Subcutaneous abdominal adipose tissue (tissue), 5 donors: ENCODE measurements at regions not wholly inside any gene's neighbourhood (a gene's known extent, or its start where the extent isn't known, plus 50 kb on each side); places are given as distances from the start of the nearest gene placed in this dataset.
A peak's percentile ranks its signal among the peaks of the same experiment; 100 is the strongest.
"Not testable (repeated sequence)": the region's sequence is repeated elsewhere in the genome, so short reads cannot be mapped to it uniquely, and the experiment has no call there.

Source experiments
- H3K27ac ChIP-seq: one replicate; pipeline ENCODE4 v1.7.0; 2013; ENCODE audit warnings: low read depth, mild to moderate bottlenecking, inconsistent platforms, low read length, moderate library complexity
- H3K27me3 ChIP-seq, 5 donors: one replicate each; pipeline ENCODE4 v1.7.0; 2013; ENCODE audit warnings: low read length in 5 of 5, inconsistent platforms in 1 of 5; ENCODE audit not compliant: control insufficient read depth in 5 of 5, insufficient read depth in 4 of 5
- H3K36me3 ChIP-seq, 5 donors: one replicate each; pipeline ENCODE4 v1.7.0; 2013; ENCODE audit warnings: low read length in 5 of 5; ENCODE audit not compliant: control insufficient read depth in 5 of 5, insufficient read depth in 5 of 5
- H3K4me1 ChIP-seq, 5 donors: one replicate each; pipeline ENCODE4 v1.7.0; 2013; ENCODE audit warnings: low read length in 5 of 5, mild to moderate bottlenecking in 3 of 5, moderate library complexity in 1 of 5; ENCODE audit not compliant: control insufficient read depth in 5 of 5, insufficient read depth in 5 of 5
- H3K4me3 ChIP-seq, 5 donors: one replicate each; pipeline ENCODE4 v1.7.0; 2013; ENCODE audit warnings: low read length in 5 of 5, low read depth in 1 of 5
- H3K9ac ChIP-seq, 5 donors: one replicate each; pipeline ENCODE4 v1.7.0; 2013; ENCODE audit warnings: low read length in 5 of 5, mild to moderate bottlenecking in 4 of 5, moderate library complexity in 3 of 5
- H3K9me3 ChIP-seq, 5 donors: one replicate each; pipeline ENCODE4 v1.7.0; 2013; ENCODE audit warnings: low read length in 5 of 5; ENCODE audit not compliant: control insufficient read depth in 5 of 5
- donor health status: healthy.
- donor health status: healthy.
- donor health status: healthy.
- donor health status: healthy.
- donor health status: healthy.

DNA sequence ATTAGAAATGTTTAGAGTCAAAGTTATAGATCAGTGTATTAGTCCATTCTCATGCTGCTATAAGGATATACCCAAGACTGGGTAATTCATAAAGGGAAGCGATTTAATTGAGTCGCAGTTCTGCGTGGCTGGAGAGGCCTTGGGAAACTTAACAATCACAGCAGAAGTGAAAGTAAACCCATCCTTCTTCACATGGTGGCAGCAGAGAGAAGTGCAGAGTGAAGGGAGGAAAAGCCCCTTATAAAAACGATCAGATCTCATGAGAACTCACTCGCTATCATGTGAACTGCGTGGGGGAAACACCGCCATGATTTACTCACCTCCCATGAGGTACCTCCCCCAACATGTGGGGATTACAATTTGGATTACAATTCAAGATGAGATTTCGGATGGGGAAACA is 871.5 kb downstream of the DIPK2A start:
- H3K4me1 ChIP-seq = peaks cover 0 to 2% (median 0%) of the 10 kb centered on the region in 5 donors
- H3K36me3 ChIP-seq = no peaks in the 10 kb centered on the region
- no peak overlapping the region for H3K4me3 ChIP-seq
- peaks cover 0 to 4% (median 3%) of the 10 kb centered on the region in 5 donors for H3K9me3 ChIP-seq
- H3K27ac ChIP-seq = no peak overlapping the region
- no peaks in the 10 kb centered on the region for H3K27me3 ChIP-seq
- no peak overlapping the region for H3K9ac ChIP-seq

- Histone ChIP-seq H3K27me3 (no peaks in the 10 kb centered on the region), H3K4me1 (no peaks in the 10 kb centered on the region), H3K9ac (no peak overlapping the region), H3K36me3 (no peaks in the 10 kb centered on the region), H3K27ac (no peak overlapping the region), H3K9me3 (no peaks in the 10 kb centered on the region), H3K4me3 (no peak overlapping the region)
These were observed 881.4 kb downstream of the DIPK2A start for GRCh38 chr3:144852999-144853398.

DNA sequence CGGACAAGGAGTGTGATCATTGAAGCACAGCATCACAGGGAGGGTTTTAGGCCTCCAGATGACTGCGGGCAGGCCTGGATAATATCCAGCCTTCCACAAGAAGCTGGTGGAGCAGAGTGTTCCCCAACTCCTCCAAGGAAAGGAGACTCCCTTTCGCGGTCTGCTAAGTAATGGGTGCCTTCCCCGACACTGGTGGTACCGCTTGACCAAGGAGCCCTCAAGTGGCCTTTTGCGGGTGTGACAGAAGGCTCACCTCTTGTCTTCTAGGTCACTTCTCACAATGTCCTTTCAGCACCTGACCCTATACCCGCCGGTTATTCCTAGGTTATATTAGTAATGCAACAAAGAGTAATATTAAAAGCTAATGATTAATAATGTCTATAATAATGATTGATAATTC is 882.4 kb downstream of the DIPK2A start:
- H3K4me1 ChIP-seq, H3K4me3 ChIP-seq, H3K9ac ChIP-seq, H3K9me3 ChIP-seq, H3K27me3 ChIP-seq, H3K36me3 ChIP-seq, H3K27ac ChIP-seq: not testable (repeated sequence)

- H3K36me3 ChIP-seq = no peaks in the 10 kb centered on the region
- no peaks in the 10 kb centered on the region for H3K9me3 ChIP-seq
- peaks cover 0 to 5% (median 0%) of the 10 kb centered on the region in 5 donors for H3K4me1 ChIP-seq
- H3K27me3 ChIP-seq = no peaks in the 10 kb centered on the region
- H3K4me3 ChIP-seq = no peak overlapping the region
- H3K9ac ChIP-seq = no peak overlapping the region
- H3K27ac ChIP-seq = no peak overlapping the region
These were observed 887.5 kb downstream of the DIPK2A start for GRCh38 chr3:144859161-144859560.

DNA sequence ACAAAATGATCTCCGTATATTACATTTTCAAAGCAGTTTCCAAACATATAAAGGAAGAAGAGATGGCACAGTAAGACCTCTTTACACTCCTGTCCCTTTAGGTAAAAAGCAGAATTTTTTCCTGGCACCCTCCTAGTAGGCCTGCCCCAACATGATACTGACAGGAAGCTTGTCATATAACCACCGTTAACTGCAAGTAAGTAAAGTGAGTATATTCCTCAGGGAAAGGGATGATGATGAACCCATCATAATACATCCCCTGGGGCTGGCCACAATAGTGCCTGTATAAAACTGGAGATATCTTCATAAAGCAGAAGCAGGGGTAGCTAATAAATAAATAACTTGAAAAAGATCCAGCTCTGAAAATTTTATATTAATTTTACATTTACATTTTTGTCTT is 893.0 kb downstream of the DIPK2A start:
- no peak overlapping the region for H3K27ac ChIP-seq
- no peaks in the 10 kb centered on the region for H3K9me3 ChIP-seq
- no peaks in the 10 kb centered on the region for H3K36me3 ChIP-seq
- H3K4me1 ChIP-seq = peaks cover 0 to 37% (median 27%) of the 10 kb centered on the region in 5 donors
- peak overlapping the region in 1 of 5 donors; percentile 11 for H3K9ac ChIP-seq
- H3K4me3 ChIP-seq = no peak overlapping the region
- no peaks in the 10 kb centered on the region for H3K27me3 ChIP-seq

GRCh38 chr3:144865948-144866347 is 894.3 kb downstream of the DIPK2A start:
- no peaks in the 10 kb centered on the region for H3K27me3 ChIP-seq
- H3K36me3 ChIP-seq = no peaks in the 10 kb centered on the region
- no peak overlapping the region for H3K27ac ChIP-seq
- no peaks in the 10 kb centered on the region for H3K9me3 ChIP-seq
- H3K4me1 ChIP-seq = peaks cover 0 to 37% (median 27%) of the 10 kb centered on the region in 5 donors
- H3K9ac ChIP-seq = no peak overlapping the region
- no peak overlapping the region for H3K4me3 ChIP-seq

DNA sequence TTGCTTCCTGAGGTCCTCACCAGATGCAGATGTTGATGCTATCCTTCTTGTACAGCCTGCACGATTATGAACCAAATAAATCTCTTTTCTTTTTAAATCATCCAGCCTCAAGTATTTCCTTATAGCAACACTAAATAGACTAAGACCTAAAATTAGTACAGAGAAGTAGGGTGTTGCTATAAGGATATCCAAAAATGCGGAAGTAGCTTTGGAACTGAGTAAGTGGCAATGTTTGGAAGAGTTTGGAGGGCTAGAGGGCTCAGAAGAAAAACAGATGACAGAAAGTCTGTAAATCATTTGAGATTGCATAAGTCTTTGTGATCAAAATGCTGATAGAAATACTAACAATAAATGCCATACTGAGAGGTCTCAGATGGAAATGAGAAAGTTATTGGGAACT is 894.9 kb downstream of the DIPK2A start:
- Histone ChIP-seq H3K27ac (no peak overlapping the region), H3K27me3 (no peaks in the 10 kb centered on the region), H3K36me3 (no peaks in the 10 kb centered on the region), H3K4me3 (no peak overlapping the region), H3K9ac (no peak overlapping the region), H3K4me1 (peaks cover 0 to 34% (median 27%) of the 10 kb centered on the region in 5 donors), H3K9me3 (no peaks in the 10 kb centered on the region)

- no peaks in the 10 kb centered on the region for H3K27me3 ChIP-seq
- no peaks in the 10 kb centered on the region for H3K9me3 ChIP-seq
- peaks cover 0 to 34% (median 27%) of the 10 kb centered on the region in 5 donors for H3K4me1 ChIP-seq
- H3K36me3 ChIP-seq = no peaks in the 10 kb centered on the region
- no peak overlapping the region for H3K9ac ChIP-seq
- no peak overlapping the region for H3K27ac ChIP-seq
- no peak overlapping the region for H3K4me3 ChIP-seq
These were observed 896.9 kb downstream of the DIPK2A start for GRCh38 chr3:144868506-144868905.

DNA sequence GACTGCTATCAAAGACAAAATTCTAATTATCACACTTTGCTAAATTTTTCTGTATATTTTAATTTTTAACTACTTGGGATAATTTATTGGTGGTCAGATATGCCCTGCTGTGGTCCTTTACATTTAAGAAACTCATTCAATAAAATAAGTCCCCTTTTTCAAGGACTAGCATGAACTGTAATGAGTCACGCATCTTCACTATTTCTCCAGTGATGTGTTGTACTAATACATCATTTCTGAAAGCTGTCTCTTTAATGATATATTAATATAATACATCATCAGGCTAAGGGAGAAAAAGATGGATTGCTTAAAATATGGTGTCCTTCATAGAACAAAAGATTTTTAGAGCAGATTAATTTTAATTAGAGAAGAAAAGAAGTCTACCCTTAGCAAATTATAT is 901.4 kb downstream of the DIPK2A start:
- Histone ChIP-seq H3K4me3 (no peak overlapping the region), H3K4me1 (peaks cover 0 to 10% (median 7%) of the 10 kb centered on the region in 5 donors), H3K27ac (no peak overlapping the region), H3K9me3 (no peaks in the 10 kb centered on the region), H3K9ac (no peak overlapping the region), H3K36me3 (no peaks in the 10 kb centered on the region), H3K27me3 (no peaks in the 10 kb centered on the region)

DNA sequence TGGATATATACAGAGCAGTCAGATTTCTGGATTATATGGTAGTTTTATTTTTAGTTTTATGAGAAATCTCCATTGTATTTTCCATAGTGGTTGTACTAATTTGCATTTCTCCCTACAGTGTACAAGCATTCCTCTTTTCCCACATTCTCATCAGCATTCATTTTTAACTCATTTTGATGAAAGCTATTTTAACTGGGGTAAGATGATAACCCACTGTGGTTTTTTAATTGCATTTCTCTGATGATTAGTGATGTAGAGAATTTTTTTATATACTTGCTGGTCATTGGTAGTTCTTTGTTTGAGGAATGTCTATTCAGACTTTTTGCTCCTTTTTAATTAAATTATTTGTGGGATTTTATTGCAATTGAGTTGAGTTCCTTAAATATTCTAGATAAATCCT is 903.6 kb downstream of the DIPK2A start:
- no peaks in the 10 kb centered on the region for H3K9me3 ChIP-seq
- no peaks in the 10 kb centered on the region for H3K4me1 ChIP-seq
- H3K9ac ChIP-seq = no peak overlapping the region
- H3K36me3 ChIP-seq = no peaks in the 10 kb centered on the region
- no peaks in the 10 kb centered on the region for H3K27me3 ChIP-seq
- no peak overlapping the region for H3K4me3 ChIP-seq
- no peak overlapping the region for H3K27ac ChIP-seq

DNA sequence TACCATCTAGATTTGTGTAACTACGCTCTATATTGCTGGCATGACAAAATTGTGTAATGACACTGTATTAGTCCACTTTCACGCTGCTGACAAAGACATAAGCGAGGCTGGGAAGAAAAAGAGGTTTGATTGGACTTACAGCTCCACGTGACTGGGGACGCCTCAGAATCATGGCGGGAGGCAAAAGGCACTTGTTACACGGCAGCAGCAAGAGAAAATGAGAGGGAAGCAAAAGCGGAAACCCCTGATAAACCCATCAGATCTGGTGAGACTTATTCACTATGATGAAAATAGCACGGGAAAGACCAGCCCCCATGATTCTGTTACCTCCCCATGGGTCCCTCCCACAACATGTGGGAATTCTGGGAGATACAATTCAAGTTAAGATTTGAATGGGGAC is 905.7 kb downstream of the DIPK2A start:
- H3K4me1 ChIP-seq = no peaks in the 10 kb centered on the region
- H3K27ac ChIP-seq = no peak overlapping the region
- H3K9ac ChIP-seq = no peak overlapping the region
- no peaks in the 10 kb centered on the region for H3K27me3 ChIP-seq
- H3K4me3 ChIP-seq = no peak overlapping the region
- H3K9me3 ChIP-seq = no peaks in the 10 kb centered on the region
- H3K36me3 ChIP-seq = no peaks in the 10 kb centered on the region
